NCI-H2196 (cell line): ENCODE measurements at regions not wholly inside any gene's neighbourhood (a gene's known extent, or its start where the extent isn't known, plus 50 kb on each side); places are given as distances from the start of the nearest gene placed in this dataset.
"Not testable (repeated sequence)": the region's sequence is repeated elsewhere in the genome, so short reads cannot be mapped to it uniquely, and the experiment has no call there.

Source experiments
- DNase-seq: peaks from one replicate; lab custom pipeline; 2025; ENCODE audit not compliant: unreplicated experiment; lab: John Stamatoyannopoulos, UW

GRCh38 chr12:13404631-13405473 is 208.3 kb downstream of the EMP1 start:
- no peak for DNase-seq

GRCh38 chr12:13404111-13404628 is 207.6 kb downstream of the EMP1 start:
- no peak for DNase-seq

GRCh38 chr12:13391375-13391774 is 194.8 kb downstream of the EMP1 start:
- not testable (repeated sequence) for DNase-seq

GRCh38 chr12:13390918-13391317 is 194.4 kb downstream of the EMP1 start:
- DNase-seq = no peak

GRCh38 chr12:13390381-13390861 is 193.9 kb downstream of the EMP1 start:
- DNase-seq = peak; percentile 82

GRCh38 chr12:13387101-13387500 is 190.6 kb downstream of the EMP1 start:
- DNase-seq = no peak

GRCh38 chr12:13386323-13387039 is 190.0 kb downstream of the EMP1 start:
- DNase-seq = no peak

- DNase-seq = no peak
These were observed 186.9 kb downstream of the EMP1 start for GRCh38 chr12:13383379-13383778.

GRCh38 chr12:13380297-13380696 is 183.8 kb downstream of the EMP1 start:
- no peak for DNase-seq

GRCh38 chr12:13379531-13380188 is 183.1 kb downstream of the EMP1 start:
- no peak for DNase-seq

GRCh38 chr12:13377698-13378097 is 181.2 kb downstream of the EMP1 start:
- no peak for DNase-seq

GRCh38 chr12:13376610-13377373 is 180.3 kb downstream of the EMP1 start:
- no peak for DNase-seq

GRCh38 chr12:13375583-13376345 is 179.2 kb downstream of the EMP1 start:
- peak; percentile 59 for DNase-seq

- DNase-seq = no peak
These were observed 178.3 kb downstream of the EMP1 start for GRCh38 chr12:13374793-13375192.

GRCh38 chr12:13373803-13374202 is 177.3 kb downstream of the EMP1 start:
- DNase-seq = no peak

- no peak for DNase-seq
These were observed 176.6 kb downstream of the EMP1 start for GRCh38 chr12:13373131-13373530.

GRCh38 chr12:13372386-13372785 is 175.9 kb downstream of the EMP1 start:
- DNase-seq = no peak

- no peak for DNase-seq
These were observed 175.3 kb downstream of the EMP1 start for GRCh38 chr12:13371797-13372196.

GRCh38 chr12:13371367-13371766 is 174.8 kb downstream of the EMP1 start:
- DNase-seq = no peak

- DNase-seq = no peak
These were observed 173.0 kb downstream of the EMP1 start for GRCh38 chr12:13369474-13370056.
